H1 (cell line): ENCODE measurements at regions not wholly inside any gene's neighbourhood (a gene's known extent, or its start where the extent isn't known, plus 50 kb on each side); places are given as distances from the start of the nearest gene placed in this dataset.

Source experiments
- CTCF ChIA-PET: fragments of 300-600 bp; sonication (Branson Sonifier 250); formaldehyde crosslinking; loops from one replicate; lab custom pipeline; 2021; ENCODE audit not compliant: partially characterized antibody; lab: Charles Lee
- POLR2A ChIA-PET: fragments of 300-600 bp; sonication (Branson Sonifier 250); formaldehyde crosslinking; loops from one replicate; lab custom pipeline; 2021; ENCODE audit warnings: inconsistent platforms; ENCODE audit not compliant: partially characterized antibody; lab: Charles Lee
- DNase-seq, 2 experiments: peaks; one replicate each; pipeline versions ENCODE4 v3.0.0 to v3.0.0-alpha.2; 2010 to 2022; ENCODE audit warnings: low spot score in 2 of 2, low read depth in 1 of 2, mixed read lengths in 1 of 2
- FAIRE-seq: peaks from 2 replicates; lab custom pipeline; 2011; peaks lifted over from hg19 to GRCh38; lab: Jason Lieb, UNC
- H2AFZ ChIP-seq: 2 replicates; pipeline ENCODE4 v1.8.1; 2012; ENCODE audit warnings: low read length, inconsistent platforms
- H2AK5ac ChIP-seq: 2 replicates; pipeline ENCODE4 v1.6.1; 2013; ENCODE audit warnings: low read depth, low read length
- H2BK120ac ChIP-seq: replicated peaks from 2 replicates; pipeline ENCODE3; 2013; ENCODE audit warnings: low read depth, low read length, inconsistent platforms
- H2BK12ac ChIP-seq: 2 replicates; pipeline ENCODE4 v1.6.1; 2013; ENCODE audit warnings: low read depth, low read length
- H2BK15ac ChIP-seq: 2 replicates; pipeline ENCODE4 v1.6.1; 2013; ENCODE audit warnings: low read length
- H2BK20ac ChIP-seq: 2 replicates; pipeline ENCODE4 v1.6.1; 2013; ENCODE audit warnings: low read length
- H2BK5ac ChIP-seq: 2 replicates; pipeline ENCODE4 v1.6.1; 2013; ENCODE audit warnings: low read depth, low read length
- H3K14ac ChIP-seq: 2 replicates; pipeline ENCODE4 v1.6.1; 2013; ENCODE audit warnings: inconsistent platforms; ENCODE audit not compliant: insufficient read length
- H3K18ac ChIP-seq: 2 replicates; pipeline ENCODE4 v1.6.1; 2013; ENCODE audit warnings: low read length; ENCODE audit errors: extremely low read depth
- H3K23ac ChIP-seq: 2 replicates; pipeline ENCODE4 v1.6.1; 2013; ENCODE audit warnings: inconsistent platforms; ENCODE audit not compliant: insufficient read length
- H3K23me2 ChIP-seq: 2 replicates; pipeline ENCODE4 v1.6.1; 2013; ENCODE audit warnings: low read depth, low read length
- H3K27ac ChIP-seq: 2 replicates; pipeline ENCODE4 v1.6.1; 2011; ENCODE audit warnings: low read depth, low read length, inconsistent platforms
- H3K27me3 ChIP-seq, 4 experiments: replicated peaks in 1 of 4; 1 replicate in 1 of 4; 2 replicates in 3 of 4; pipeline versions ENCODE4 v1.6.1 to v1.8.1; 2011 to 2013; ENCODE audit warnings: low read length in 3 of 4, mild to moderate bottlenecking in 3 of 4, inconsistent platforms in 2 of 4, mixed read lengths in 2 of 4, moderate library complexity in 1 of 4; ENCODE audit not compliant: control insufficient read depth in 3 of 4, insufficient read depth in 3 of 4; ENCODE audit errors: extremely low read depth in 1 of 4
- H3K36me3 ChIP-seq, 4 experiments: 2 replicates each; pipeline versions ENCODE4 v1.6.1 to v1.8.1; 2011 to 2013; ENCODE audit warnings: mild to moderate bottlenecking in 4 of 4, low read length in 3 of 4, moderate library complexity in 2 of 4, control low read depth in 1 of 4, inconsistent platforms in 1 of 4; ENCODE audit not compliant: insufficient read depth in 4 of 4, control insufficient read depth in 2 of 4
- H3K4ac ChIP-seq: replicated peaks from 2 replicates; pipeline ENCODE3; 2013; ENCODE audit warnings: low read length, low read depth, mixed read lengths, inconsistent platforms; ENCODE audit not compliant: insufficient read length
- H3K4me1 ChIP-seq, 4 experiments: replicated peaks in 1 of 4; 1 replicate in 1 of 4; 2 replicates in 3 of 4; pipeline versions ENCODE4 v1.6.1 to v1.8.1; 2011 to 2013; ENCODE audit warnings: low read length in 3 of 4, inconsistent platforms in 2 of 4, mixed read lengths in 1 of 4; ENCODE audit not compliant: insufficient read depth in 4 of 4, control insufficient read depth in 3 of 4
- H3K4me2 ChIP-seq, 2 experiments: 2 replicates each; pipeline versions ENCODE4 v1.6.1 to v1.8.1; 2011 to 2013; ENCODE audit warnings: low read depth in 2 of 2, low read length in 2 of 2, control low read depth in 1 of 2, inconsistent platforms in 1 of 2, mild to moderate bottlenecking in 1 of 2; ENCODE audit not compliant: insufficient read depth in 1 of 2
- H3K4me3 ChIP-seq, 4 experiments: fragments of 200-600, 300-600 bp in 1 of 4; sonication (generic), shearing (Covaris generic), sonication (Bioruptor Twin) in 1 of 4; 2 replicates each; pipeline versions ENCODE4 v1.5.1 to v1.8.1; 2011 to 2016; ENCODE audit warnings: low read length in 4 of 4, low read depth in 3 of 4, control low read depth in 2 of 4, inconsistent platforms in 2 of 4, mild to moderate bottlenecking in 2 of 4, mixed read lengths in 1 of 4, moderate library complexity in 1 of 4; ENCODE audit not compliant: insufficient read depth in 2 of 4; ENCODE audit errors: extremely low read depth in 1 of 4
- H3K56ac ChIP-seq: replicated peaks from 2 replicates; pipeline ENCODE3; 2013; ENCODE audit warnings: low read depth, mild to moderate bottlenecking, mixed read lengths, low read length, inconsistent platforms; ENCODE audit not compliant: insufficient read length
- H3K79me1 ChIP-seq: 2 replicates; pipeline ENCODE4 v1.6.1; 2013; ENCODE audit warnings: low read depth, low read length, control low read depth
- H3K79me2 ChIP-seq, 2 experiments: 2 replicates each; pipeline versions ENCODE4 v1.6.1 to v1.8.1; 2012 to 2013; ENCODE audit warnings: low read length in 2 of 2, mild to moderate bottlenecking in 2 of 2, inconsistent platforms in 1 of 2; ENCODE audit not compliant: insufficient read depth in 2 of 2, control insufficient read depth in 1 of 2
- H3K9ac ChIP-seq, 4 experiments: replicated peaks in 1 of 4; 1 replicate in 1 of 4; 2 replicates in 3 of 4; pipeline versions ENCODE4 v1.6.1 to v1.8.1; 2011 to 2013; ENCODE audit warnings: low read depth in 3 of 4, low read length in 3 of 4, control low read depth in 2 of 4, mild to moderate bottlenecking in 2 of 4, moderate library complexity in 2 of 4, inconsistent platforms in 1 of 4; ENCODE audit errors: extremely low read depth in 1 of 4
- H3K9me3 ChIP-seq, 2 experiments: 2 replicates each; pipeline versions ENCODE4 v1.6.1 to v1.8.1; 2012 to 2013; ENCODE audit warnings: mild to moderate bottlenecking in 2 of 2, moderate library complexity in 2 of 2, control low read depth in 1 of 2, inconsistent platforms in 1 of 2, low read depth in 1 of 2, low read length in 1 of 2, mixed read lengths in 1 of 2; ENCODE audit not compliant: insufficient read depth in 2 of 2
- H4K20me1 ChIP-seq, 2 experiments: replicated peaks in 1 of 2; 2 replicates each; pipeline versions ENCODE3 to v1.8.1; 2011 to 2013; ENCODE audit warnings: inconsistent platforms in 2 of 2, low read length in 2 of 2, mild to moderate bottlenecking in 1 of 2; ENCODE audit not compliant: insufficient read depth in 2 of 2, control insufficient read depth in 1 of 2
- H4K5ac ChIP-seq: 2 replicates; pipeline ENCODE4 v1.6.1; 2013; ENCODE audit warnings: low read length, low read depth, mixed read lengths, inconsistent platforms; ENCODE audit not compliant: insufficient read length
- H4K8ac ChIP-seq: 2 replicates; pipeline ENCODE4 v1.8.0; 2013; ENCODE audit warnings: mild to moderate bottlenecking, moderate library complexity, low read length, inconsistent platforms; ENCODE audit not compliant: insufficient read depth; ENCODE audit errors: extremely low read depth
- H4K91ac ChIP-seq: replicated peaks from 2 replicates; pipeline ENCODE3; 2013; ENCODE audit warnings: low read length, mixed read lengths, inconsistent platforms; ENCODE audit not compliant: insufficient read length
- CBX8 ChIP-seq: fragments of 300-800, 300-1000 bp; sonication (generic); IDR thresholded peaks from 2 replicates; pipeline ENCODE4 v1.7.1; 2016; ENCODE audit warnings: low read depth, low read length, borderline replicate concordance
- CHD2 ChIP-seq: IDR thresholded peaks from 2 replicates; pipeline ENCODE4 v1.6.1; 2012; ENCODE audit warnings: low read length, improper control_type of control experiment
- KDM1A ChIP-seq: fragments of 200-600, 300-600 bp; sonication (generic); IDR thresholded peaks from 2 replicates; pipeline ENCODE4 v1.7.1; 2016; ENCODE audit warnings: mild to moderate bottlenecking, low read length, borderline replicate concordance
- PHF8 ChIP-seq: fragments of 200-600 bp; sonication (generic); conservative IDR thresholded peaks from 2 replicates; pipeline ENCODE4 v1.7.1; 2012; ENCODE audit warnings: low read depth, mild to moderate bottlenecking, inconsistent platforms, low read length, moderate library complexity
- RFX5 ChIP-seq: IDR thresholded peaks from 2 replicates; pipeline ENCODE4 v1.6.1; 2011; ENCODE audit warnings: low read depth, low read length, improper control_type of control experiment, borderline replicate concordance
- SRF ChIP-seq: IDR thresholded peaks from 2 replicates; pipeline ENCODE4 v1.6.1; 2011; ENCODE audit warnings: mild to moderate bottlenecking, low read depth, low read length, moderate library complexity
- WGBS, 2 experiments: shearing (Covaris generic) in 1 of 2; methylation state at CpG; one replicate each; pipeline versions ENCODE4 v1.1.6 to v1.1.7; 2013 to 2015; ENCODE audit warnings: low lambda C conversion rate in 2 of 2, mixed read lengths in 2 of 2, inconsistent platforms in 1 of 2, low coverage in 1 of 2, missing lambda C conversion rate in 1 of 2; ENCODE audit not compliant: insufficient replicate concordance in 2 of 2, insufficient coverage in 1 of 2, insufficient read length in 1 of 2; ENCODE audit errors: extremely low coverage in 1 of 2, missing lambda C conversion rate in 1 of 2; 5-methylcytosine and 5-hydroxymethylcytosine counted together

GRCh38 chr4:120446051-120446567, 379.5 kb upstream of the MAD2L1 start:
- H3K9ac ChIP-seq, result no peak overlapping the region
- no peak overlapping the region for H2AK5ac ChIP-seq
- CTCF ChIA-PET, result no interaction called here
- H2BK5ac ChIP-seq, result no peak overlapping the region
- no peak overlapping the region for H4K8ac ChIP-seq
- TF ChIP-seq KDM1A (no peak), PHF8 (no peak), CBX8 (no peak), RFX5 (no peak), SRF (no peak), CHD2 (no peak)
- H3K4me2 ChIP-seq, result no peak overlapping the region
- H3K18ac ChIP-seq, result no peak overlapping the region
- H3K9me3 ChIP-seq, result no peaks in the 10 kb centered on the region
- DNase-seq (no peak), FAIRE-seq (no peak)
- H4K91ac ChIP-seq, result no peak overlapping the region
- no peaks in the 10 kb centered on the region for H3K79me1 ChIP-seq
- H3K36me3 ChIP-seq, result no peaks in the 10 kb centered on the region
- H2BK20ac ChIP-seq, result no peak overlapping the region
- H2BK120ac ChIP-seq, result no peak overlapping the region
- no peaks in the 10 kb centered on the region for H3K79me2 ChIP-seq
- no peak overlapping the region for H3K4ac ChIP-seq
- H3K4me3 ChIP-seq, result no peak overlapping the region
- H2AFZ ChIP-seq, result no peak overlapping the region
- 88% methylated on average over 1 of the region's 1 CpG; no CpG with 5 or more reads in 1 of the 2 experiments for WGBS, 2 experiments
- H4K5ac ChIP-seq, result no peak overlapping the region
- no peaks in the 10 kb centered on the region for H4K20me1 ChIP-seq
- H3K56ac ChIP-seq, result no peak overlapping the region
- H3K23ac ChIP-seq, result no peak overlapping the region
- POLR2A ChIA-PET, result no interaction called here
- H3K27me3 ChIP-seq, result peaks cover 0 to 1% (median 0%) of the 10 kb centered on the region in 4 experiments; a peak in 1 of 7 replicates
- no peak overlapping the region for H3K14ac ChIP-seq
- H3K27ac ChIP-seq, result no peak overlapping the region
- H3K4me1 ChIP-seq, result no peaks in the 10 kb centered on the region
- H3K23me2 ChIP-seq, result no peaks in the 10 kb centered on the region
- no peak overlapping the region for H2BK15ac ChIP-seq
- no peak overlapping the region for H2BK12ac ChIP-seq
